ENCODE measurements at regions not wholly inside any gene's neighbourhood (a gene's known extent, or its start where the extent isn't known, plus 50 kb on each side); places are given as distances from the start of the nearest gene placed in this dataset.

DNA sequence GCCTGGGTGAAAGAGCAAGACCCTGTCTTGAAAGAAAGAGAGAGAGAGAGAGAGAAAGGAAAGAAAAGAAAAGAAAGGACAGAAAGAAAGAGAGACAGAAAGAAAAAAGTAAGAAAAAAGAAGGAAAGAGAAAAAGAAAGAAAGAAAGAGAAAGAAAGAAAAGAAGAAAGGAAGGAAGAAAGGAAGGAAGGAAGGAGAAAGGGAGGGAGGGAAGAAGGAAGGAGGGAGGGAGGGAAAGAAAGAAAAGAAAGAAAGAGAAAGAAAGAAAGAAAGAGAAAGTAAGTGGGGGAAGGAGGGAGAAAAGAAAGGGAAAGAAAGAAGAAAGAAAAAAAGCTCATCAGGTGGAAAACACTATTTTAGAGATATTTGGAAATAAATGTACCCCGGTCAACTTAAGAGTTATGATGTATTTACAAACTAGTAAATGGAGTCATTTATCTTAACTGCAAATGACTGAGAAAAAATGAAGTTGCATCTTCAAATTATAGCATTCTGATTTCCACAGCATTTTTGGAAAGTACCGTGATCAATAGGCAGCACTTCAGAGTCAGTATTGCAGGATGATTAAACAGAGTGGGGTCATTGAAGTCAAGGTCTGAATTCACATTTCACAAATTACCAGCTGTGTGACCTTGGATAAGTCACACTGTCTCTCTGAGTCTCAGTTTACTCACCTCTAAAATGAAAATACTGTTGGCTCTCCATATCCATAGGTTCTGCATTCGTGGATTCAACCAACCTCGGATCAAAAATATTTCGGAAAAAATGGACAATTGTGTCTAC, 64.1 kb upstream of the SMAD1 start:
- TF ChIP-seq TCF7 (IDR thresholded peaks at IDR 0.05; ENCODE audit: borderline replicate concordance) (no peak), EZH2 (IDR thresholded peaks at IDR 0.05; ENCODE audit: borderline replicate concordance, control insufficient read depth, low read depth, low read length) (no peak), CTCF (IDR thresholded peaks at IDR 0.05 in 2 of 3, conservative IDR thresholded peaks at IDR 0.05 in 1 of 3; ENCODE audit: control insufficient read depth in 2 of 3, extremely low read depth in 1 of 3, insufficient read depth in 1 of 3, low read depth in 3 of 3, low read length in 3 of 3) (no peak)

Data from GM12878 (cell line).